ENCODE measurements at regions not wholly inside any gene's neighbourhood (a gene's known extent, or its start where the extent isn't known, plus 50 kb on each side); places are given as distances from the start of the nearest gene placed in this dataset.

DNA sequence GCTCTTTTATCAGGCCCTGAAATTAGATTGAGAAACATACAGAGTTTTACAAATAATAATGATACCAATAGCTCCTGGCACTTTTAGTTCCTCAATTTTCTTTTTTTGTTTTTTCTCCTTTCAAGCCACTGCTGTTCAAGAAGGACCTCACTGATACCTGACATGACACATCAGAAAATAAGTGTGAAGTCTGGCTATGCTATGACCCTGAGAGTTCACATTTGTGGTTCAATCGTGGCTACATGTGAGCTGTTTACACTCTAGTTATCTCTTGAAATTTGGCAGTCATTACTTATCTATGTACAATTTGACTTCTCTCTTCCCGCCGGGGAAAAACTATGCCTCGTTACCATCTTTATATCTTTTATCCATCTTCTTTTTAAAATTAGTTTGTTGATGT lies 686.5 kb downstream of the EPHA4 start:
- no peak for DNase-seq

DNA sequence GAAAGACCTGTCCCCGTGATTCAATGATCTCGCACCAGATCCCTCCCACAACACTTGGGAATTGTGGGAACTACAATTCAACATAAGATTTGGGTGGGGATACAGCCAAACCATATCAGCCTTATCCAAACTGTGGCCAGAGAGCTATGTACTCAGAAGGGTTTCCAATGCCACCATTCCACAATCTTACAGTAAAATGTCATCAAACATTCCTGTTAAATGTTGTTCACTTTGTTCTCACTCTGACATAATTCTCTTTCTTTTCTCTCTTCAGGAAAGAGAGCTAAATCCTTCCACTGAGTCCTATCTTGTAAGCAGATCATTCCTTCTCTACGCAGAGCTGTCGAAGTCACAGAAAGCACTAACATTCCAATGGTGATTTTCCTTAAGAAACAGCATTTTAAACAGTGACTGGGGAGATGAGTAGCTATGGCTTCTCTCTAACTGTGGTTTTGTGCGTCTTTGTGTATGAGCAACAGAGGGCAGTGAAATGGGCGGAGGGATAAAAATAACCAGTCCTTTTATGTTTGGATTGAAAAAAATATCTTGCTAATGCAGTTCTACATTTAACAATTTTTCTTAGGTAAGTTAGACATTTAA lies 684.7 kb downstream of the EPHA4 start:
- no peak for DNase-seq

DNA sequence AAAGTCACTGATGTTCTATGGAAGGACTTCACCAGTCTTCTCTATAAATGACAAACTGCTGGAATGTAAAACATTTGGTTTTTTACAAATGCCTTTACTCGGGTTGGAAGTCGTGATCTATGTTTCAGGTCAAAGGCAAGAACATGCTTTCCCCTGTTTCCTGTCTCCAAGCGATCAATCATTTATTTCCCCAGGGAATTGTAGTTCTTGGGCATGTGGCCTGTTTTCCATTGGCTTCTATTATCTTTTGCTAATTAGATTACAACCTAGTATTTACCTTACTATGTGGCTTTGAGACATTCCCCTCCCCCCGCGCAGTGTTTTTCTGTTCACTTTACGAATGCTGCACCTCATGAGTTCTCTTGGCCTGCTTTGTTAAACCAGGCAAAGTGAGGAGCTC lies 684.2 kb downstream of the EPHA4 start:
- no peak for DNase-seq

DNA sequence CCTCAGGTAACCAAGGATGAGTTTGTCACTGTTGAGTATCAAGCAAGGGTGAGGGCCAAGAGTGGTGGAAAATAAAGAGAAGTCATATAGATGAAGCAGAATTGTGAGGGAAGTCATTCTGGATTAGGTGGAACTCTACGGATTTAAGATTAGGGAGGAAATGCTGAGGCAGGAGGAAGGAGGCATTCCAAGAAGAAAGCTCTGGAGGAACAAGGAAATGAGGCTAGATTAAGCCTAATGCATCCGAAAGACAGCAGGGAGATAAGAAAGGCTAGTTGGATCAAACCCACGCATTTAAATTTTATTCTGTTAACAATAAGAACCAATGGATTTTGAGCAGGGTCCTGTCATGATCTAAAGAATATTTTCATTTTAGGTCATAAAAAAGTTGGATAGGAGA lies 681.2 kb downstream of the EPHA4 start:
- DNase-seq: no peak

DNA sequence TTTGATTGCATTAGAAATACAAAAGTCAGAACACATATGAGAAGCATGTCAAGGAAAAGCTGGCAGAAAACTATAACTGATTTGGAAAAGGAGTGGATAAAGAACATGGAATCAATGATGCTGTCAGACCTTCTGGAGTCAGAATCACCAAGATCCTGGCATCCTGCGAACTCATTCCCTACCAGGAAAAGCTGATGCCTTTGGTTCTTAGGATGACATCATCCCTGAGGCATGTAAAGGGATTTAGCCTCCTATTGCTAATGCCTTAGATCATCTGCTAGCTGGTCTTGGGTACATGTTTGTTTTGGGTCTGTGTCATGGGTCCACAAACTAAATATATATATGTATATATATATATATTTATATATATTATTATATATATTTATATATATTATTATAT lies 680.7 kb downstream of the EPHA4 start:
- no peak for DNase-seq

DNA sequence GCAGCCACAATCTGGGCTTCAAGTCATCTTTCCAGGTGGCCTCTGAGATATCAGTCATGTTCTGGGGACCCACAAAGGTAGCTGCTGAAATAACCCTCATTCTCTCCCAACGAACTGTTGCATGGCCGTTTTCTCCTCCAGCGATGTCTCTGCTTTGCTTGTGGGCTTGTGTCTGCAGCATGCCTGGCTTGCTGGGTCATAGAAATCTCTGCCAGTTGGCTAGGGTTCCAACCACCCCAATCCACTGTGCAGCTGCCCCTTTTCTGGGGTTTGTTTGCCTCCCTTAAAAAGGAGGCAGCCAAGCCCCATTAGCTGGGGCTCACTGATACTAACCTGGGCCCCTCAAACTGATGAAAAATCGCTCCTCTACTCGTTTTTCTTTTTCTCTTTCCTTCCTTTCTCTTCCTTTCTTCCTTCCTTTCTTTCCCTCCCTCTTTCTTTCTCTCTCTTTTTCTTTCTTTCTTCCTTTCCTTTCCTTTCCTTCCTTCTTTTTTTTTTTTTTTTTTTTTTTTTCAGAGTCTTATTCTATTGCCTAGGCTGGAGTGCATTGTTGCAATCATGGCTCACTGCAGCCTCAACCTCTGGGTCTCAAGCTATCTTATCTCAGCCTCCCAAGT lies 680.0 kb downstream of the EPHA4 start:
- no peak for DNase-seq

DNA sequence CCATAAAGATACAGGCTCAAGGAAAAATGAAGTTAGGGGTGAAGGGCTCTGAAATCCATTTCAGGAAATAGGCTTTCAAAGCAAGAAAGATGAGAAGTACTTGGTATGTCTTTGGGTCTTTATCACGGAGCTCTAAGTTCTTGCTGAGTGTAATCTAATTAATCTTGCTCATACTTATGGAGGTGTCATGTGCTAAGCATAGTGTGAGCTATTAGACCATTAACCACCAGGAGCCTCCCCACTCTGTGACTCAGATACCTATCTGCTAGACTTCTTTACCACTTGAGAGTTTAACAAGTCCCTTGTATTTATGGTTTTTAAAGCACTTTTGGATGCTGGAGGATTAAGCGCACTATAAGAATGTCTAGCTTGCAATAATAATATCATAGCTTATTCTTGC lies 678.7 kb downstream of the EPHA4 start:
- no peak for DNase-seq

DNA sequence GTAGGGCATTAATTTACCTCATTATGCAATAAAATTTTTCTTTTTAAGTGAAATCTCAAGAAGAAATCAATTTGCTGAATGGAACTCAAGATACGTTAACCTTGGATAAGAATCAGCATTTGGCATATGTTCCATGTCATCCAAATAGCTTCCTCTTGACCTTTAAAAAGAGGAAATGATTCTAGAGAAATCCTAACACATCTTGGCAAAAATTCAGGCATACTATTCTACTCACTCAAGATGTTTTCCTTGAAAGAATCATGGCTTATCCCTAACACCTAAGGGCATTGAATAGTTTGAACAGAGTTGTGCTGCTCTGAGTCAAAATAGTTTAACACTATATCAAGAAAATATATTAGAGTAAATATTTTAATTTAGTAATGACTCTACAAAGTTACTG lies 678.0 kb downstream of the EPHA4 start:
- no peak for DNase-seq

DNA sequence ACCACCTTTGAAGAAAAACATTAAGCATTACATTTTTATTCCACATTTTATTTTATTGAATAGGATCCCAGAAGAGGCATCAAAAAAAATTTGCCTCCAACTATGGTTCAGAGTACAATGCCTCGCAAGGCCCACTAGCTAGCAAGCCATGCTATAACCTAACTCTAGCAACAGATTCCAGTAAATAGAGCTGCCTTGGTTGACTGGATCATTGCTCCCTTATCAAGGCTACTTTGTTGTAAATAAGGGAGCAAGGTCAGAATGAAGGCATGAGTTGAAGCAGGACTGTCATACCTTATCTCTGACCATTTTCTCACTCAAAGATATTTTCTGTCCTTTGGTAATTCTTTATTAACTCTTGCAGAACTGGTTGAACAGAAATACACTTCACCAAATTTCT lies 672.6 kb downstream of the EPHA4 start:
- no peak for DNase-seq

DNA sequence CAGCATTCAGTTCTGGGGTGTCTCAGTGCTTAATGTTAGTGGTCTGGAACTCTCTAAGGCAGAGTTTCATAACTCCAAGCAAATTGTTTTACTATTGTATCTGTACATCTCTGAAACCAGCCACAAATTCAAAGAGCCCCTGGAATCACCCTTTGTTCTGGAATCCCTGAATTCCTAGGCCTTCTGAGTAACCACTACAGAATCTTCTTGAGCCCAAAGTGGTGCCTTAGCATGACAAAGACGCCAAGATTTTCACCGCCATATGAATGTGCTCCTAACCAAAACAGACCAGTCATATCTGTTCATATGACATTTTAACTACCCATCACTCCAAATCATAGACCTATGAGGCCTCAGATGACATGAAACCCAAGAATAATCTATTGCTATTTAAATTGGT lies 668.1 kb downstream of the EPHA4 start:
- DNase-seq: no peak

DNA sequence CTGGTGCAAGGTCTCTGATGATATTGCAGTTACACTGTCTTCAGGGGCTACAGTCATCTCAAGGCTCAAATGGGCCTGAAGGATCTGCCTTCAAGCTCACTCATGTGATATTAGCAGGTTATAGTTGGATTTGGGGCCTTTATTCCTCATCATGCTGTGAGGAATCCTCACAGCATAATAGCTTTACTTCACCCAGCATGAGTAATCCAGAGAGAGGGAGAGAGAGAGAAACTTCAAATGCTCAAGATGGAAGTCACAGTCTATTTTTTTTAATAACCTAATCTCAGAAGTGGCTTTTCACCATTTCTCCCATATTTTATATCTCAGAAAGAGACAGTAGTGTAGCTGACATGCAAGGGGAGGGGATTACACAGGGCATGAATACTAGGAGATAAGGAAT lies 658.7 kb downstream of the EPHA4 start:
- no peak for DNase-seq

DNA sequence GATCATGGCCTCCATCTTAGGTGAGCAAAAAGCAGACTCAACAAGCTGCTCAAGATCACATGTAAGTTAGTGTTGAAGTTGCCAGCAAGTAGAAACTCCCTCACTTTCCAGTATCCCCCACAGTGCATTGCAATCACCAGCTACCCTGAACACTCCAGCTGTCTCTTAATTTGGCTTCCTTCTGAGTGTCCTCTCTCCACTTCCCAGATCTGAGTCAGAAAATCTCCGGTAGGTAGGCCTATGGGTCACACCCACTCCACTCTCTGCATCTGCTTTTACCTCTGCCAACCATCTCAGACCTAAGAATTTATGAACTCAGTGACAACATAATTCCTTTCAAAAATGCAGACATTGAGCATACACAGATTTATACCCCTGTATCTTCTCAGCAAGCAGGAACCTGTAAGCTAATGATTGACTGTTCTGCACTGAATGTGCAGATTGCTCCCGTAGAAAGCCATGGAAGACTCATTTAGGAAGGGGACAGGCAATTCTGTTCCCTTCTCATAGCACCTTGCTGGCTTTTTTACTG lies 656.9 kb downstream of the EPHA4 start:
- no peak for DNase-seq

DNA sequence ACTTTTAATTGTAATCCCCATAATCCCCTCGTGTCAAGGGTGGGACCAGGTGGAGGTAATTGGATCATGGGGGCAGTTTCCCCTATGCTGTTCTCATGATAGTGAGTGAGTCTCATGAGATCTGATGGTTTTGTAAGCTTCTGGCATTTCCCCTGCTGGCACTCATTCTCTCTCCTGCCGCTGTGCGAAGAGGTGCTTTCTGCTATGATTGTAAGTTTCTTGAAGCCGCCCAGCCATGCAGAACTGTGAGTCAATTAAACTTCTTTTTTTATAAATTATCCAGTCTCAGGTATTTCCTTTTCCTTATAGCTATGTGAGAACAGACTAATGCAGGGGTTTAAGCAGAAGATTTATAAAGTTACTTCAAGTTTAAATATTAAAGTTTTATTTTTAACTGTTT lies 655.2 kb downstream of the EPHA4 start:
- no peak for DNase-seq

DNA sequence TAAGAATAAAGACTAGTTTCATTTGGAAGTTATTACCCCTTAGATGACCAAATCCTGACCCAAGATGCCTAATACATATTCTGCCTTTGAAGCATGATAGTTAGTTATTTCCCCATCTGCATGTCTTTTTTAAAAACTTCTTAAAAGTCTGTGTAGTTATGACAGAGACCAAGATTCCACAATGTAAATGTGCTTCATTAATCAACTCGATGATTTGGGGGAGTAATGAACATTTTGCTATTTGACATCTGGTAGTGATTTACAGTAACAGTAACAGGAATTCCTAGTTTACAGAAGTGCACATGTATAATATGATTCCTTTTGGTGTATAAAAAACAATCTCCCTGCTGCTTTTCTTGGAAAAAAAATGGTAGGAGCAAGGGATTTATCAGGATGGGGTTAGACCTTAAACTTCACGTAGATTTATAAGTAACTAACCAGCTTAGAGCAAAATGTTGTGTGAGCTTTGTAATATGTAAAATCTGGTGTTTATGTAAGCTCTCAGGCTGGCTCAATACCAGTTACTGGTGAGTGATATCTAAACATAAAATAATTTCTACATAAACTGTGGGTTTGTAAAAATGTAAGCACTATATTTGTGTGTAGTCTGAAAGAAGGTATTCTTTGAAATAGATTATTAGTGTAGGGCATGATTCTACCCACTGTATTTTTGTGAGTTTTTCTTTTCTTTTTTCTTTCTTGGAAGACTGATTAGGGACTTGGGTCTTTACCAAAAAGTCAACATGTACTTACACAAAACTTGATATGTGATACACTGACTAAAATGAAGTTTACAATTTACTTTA lies 641.6 kb downstream of the EPHA4 start:
- no peak for DNase-seq

DNA sequence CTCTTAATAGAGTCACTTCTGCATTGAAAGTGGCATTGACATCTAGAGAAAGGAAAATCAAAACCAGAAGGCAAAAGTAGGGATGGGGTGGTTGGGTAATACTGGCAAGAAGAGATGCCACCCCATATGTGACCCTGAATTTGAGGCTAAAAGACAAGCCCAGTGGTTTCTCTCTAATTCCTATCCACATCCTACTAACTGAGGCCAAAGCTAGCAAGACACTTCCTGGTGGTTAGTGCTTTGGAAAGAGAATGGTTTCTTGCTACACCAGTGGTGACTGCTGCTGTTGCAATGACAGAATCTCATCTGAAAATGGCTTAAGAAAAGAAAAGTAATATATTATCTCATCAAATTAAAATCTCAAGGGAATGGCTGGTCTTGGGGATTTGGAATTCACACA lies 640.6 kb downstream of the EPHA4 start:
- DNase-seq: no peak

DNA sequence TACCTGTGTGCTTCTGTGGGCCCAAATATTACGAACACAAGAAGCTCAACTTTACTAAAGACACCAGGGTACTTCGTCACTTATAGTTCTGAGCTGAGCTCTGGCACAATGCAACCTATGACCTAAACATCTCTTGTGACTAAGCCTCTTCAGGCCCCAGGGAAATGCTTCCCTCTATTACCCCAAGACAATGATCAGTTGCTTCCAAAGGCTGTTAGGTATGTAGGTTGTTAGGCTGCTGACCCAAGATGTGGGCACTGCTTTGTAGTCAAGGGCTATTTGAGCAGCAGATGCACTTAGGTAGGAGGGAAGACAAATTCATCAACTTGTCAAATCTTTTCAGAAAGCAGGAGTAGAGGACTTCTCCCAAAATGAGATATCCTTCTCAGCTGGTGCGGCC lies 640.1 kb downstream of the EPHA4 start:
- no peak for DNase-seq

DNA sequence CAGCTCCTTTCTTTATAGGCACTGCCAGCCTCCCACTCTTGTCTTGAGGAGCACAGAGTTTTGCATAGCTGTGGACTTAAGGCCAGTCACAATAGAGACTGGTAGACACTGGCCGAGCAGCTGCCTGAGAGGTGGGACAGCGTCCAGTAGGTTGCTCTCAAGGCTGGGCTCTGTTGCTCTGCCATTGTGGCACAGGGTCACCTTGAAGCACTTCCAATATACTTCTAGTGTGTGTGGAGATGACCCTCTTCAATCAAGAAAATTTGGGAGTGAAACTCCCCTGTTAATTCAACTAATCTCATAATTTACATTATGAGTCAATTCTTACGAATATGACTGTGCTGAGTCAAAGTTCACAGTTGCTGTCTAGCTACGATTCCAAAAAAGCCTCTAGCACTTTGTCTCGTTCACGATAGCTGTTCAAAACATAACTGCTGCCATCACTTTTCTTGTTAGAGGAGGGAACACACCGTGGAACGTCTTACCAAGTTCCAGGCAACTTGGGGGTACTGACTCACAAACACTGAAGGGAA lies 636.2 kb downstream of the EPHA4 start:
- DNase-seq: no peak

DNA sequence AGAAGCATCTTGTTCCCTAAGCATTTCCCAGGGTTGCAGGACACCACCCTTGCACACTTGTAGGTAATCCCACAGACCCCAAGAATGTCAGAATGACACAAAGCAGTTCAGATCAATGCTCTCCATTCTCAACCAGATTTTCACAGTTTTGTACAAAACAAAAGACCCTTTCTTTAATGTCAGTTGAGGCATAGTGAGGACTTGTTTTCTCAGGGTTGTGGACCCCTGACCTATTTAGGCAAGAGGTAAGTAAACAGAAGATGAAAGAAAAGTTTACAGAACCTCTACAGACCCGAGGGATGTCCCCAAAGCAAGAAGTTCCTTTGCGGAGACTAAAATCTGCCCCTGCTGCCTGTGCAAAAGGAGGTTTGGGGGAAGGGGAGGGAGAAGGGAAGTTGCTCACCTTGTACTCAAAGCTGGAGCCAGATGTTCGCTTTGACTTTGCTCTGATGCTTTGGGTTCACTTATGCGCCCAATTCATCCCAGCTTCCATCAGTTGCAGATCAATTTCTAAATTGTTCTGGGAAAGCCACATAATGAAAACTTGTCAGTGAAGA lies 635.4 kb downstream of the EPHA4 start:
- no peak for DNase-seq

DNA sequence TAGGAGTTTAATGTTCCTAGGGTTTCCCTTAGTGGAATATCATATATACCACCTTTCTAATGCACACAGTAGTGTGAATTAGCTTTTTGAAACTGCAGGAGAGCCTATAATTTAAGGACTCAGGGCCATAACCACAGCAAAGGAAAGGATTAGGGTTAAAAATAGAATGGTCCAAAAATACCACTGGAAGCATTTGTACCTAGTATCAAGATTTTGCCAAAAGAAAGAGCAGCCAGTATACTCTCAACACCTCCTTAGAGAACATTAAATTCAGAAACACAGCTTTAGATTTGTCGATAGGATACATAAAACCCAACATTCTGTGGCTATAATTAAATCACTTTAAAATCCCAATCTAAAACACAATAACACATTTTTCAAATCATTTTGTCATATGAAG lies 634.9 kb downstream of the EPHA4 start:
- DNase-seq: no peak

DNA sequence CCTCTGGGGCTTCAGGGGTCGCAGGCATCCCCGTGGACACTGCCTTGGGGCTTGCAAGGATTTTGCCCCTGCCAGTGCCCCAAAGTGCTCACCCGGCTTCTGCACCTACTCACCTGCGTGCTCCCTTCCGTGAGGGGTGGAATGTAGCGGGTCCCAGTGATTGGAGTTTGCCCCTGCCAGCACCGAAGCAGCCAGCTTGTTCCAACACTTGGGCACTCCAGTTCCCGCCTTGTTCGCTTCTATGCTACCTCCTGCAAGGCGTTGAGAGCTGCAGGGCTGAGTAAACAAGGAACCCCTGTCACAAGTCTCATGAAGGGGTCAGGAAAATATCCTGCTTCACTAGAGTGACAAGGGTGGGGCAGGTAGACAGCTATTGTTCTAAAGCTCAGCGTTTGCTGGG lies 631.5 kb downstream of the EPHA4 start:
- no peak for DNase-seq

DNA sequence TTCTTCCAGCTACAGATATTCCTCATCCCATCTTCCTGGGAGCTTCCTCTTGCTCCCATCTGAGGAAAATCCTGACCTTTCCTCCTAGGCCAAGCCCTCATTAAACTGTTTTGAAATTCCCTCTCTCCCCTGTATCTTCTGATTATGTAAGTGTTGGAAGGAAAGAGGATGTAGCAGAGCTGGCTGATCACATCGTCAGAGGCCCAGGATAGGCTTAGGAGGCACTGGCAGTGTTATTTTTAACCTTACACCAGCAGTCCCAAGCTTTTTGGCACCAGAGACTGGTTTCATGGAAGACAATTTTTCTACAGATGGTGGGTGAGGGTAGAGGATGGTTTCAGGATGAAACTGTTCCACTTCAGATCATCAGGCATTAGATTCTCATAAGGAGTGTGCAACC lies 630.4 kb downstream of the EPHA4 start:
- DNase-seq: no peak

DNA sequence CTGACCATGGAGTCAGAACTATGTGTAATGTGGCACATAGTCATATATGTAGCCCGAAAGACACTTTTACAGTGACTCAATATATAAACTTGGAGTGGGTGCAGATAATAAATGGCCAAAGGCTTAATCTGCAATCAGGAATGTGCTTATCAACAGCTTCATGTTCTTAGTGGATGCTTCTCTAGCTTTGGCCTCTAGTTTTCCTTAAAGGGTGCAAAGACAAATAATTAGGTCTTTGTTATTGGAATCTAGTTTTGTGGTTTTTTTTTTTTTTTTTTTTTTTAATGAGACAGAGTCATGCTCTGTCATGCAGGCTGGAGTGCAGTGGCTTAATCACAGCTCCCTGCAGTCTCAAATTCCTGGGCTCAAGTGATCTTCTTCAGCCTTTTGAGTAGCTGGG lies 625.6 kb downstream of the EPHA4 start:
- no peak for DNase-seq
